Neuronal stem cell (in vitro differentiated cells): ENCODE measurements at regions not wholly inside any gene's neighbourhood (a gene's known extent, or its start where the extent isn't known, plus 50 kb on each side); places are given as distances from the start of the nearest gene placed in this dataset.

Experiments used
- DNase-seq: peaks from one replicate; pipeline ENCODE4 v3.0.0-alpha.2; 2013; ENCODE audit warnings: low spot score
- H2AFZ ChIP-seq: one replicate; pipeline ENCODE4 v1.6.1; 2013; ENCODE audit warnings: mild to moderate bottlenecking, low read length, inconsistent platforms
- H2AK5ac ChIP-seq: 2 replicates; pipeline ENCODE4 v1.6.1; 2013; ENCODE audit warnings: low read depth, mild to moderate bottlenecking, inconsistent platforms, low read length, moderate library complexity, mixed read lengths
- H2BK120ac ChIP-seq: 2 replicates; pipeline ENCODE4 v1.6.1; 2013; ENCODE audit warnings: low read depth, mild to moderate bottlenecking, inconsistent platforms, low read length, moderate library complexity, mixed read lengths
- H2BK12ac ChIP-seq: one replicate; pipeline ENCODE4 v1.6.1; 2013; ENCODE audit warnings: low read length, inconsistent platforms
- H2BK15ac ChIP-seq: 2 replicates; pipeline ENCODE4 v1.6.1; 2013; ENCODE audit warnings: mild to moderate bottlenecking, low read length, inconsistent platforms, mixed read lengths
- H2BK5ac ChIP-seq: one replicate; pipeline ENCODE4 v1.6.1; 2013; ENCODE audit warnings: inconsistent platforms, mild to moderate bottlenecking, low read length, moderate library complexity
- H3K14ac ChIP-seq: one replicate; pipeline ENCODE4 v1.6.1; 2013; ENCODE audit warnings: low read length, inconsistent platforms
- H3K18ac ChIP-seq: 2 replicates; pipeline ENCODE4 v1.6.1; 2013; ENCODE audit warnings: low read length, inconsistent platforms
- H3K23ac ChIP-seq: 2 replicates; pipeline ENCODE4 v1.6.1; 2013; ENCODE audit warnings: low read depth, mild to moderate bottlenecking, mixed read lengths, low read length, inconsistent platforms; ENCODE audit not compliant: poor library complexity
- H3K27ac ChIP-seq: replicated peaks from 3 replicates; pipeline ENCODE4 v1.5.1; 2013; ENCODE audit warnings: low read length, inconsistent platforms
- H3K27me3 ChIP-seq, 3 experiments: 2 replicates each; pipeline ENCODE4 v1.6.1; 2013; ENCODE audit warnings: low read length in 3 of 3, mild to moderate bottlenecking in 2 of 3, inconsistent platforms in 1 of 3, low read depth in 1 of 3, mixed read lengths in 1 of 3, moderate library complexity in 1 of 3; ENCODE audit not compliant: control insufficient read depth in 3 of 3, insufficient read depth in 3 of 3
- H3K36me3 ChIP-seq, 2 donors: replicated peaks in 1 of 2; 2 replicates each; pipeline ENCODE4 v1.6.1; 2013; ENCODE audit warnings: low read length in 2 of 2; ENCODE audit not compliant: control insufficient read depth in 2 of 2, insufficient read depth in 2 of 2
- H3K4ac ChIP-seq: 2 replicates; pipeline ENCODE4 v1.6.1; 2013; ENCODE audit warnings: inconsistent platforms, mild to moderate bottlenecking, low read length, moderate library complexity
- H3K4me1 ChIP-seq, 2 donors: 1 replicate in 1 of 2; 2 replicates in 1 of 2; pipeline ENCODE4 v1.6.1; 2013; ENCODE audit warnings: low read length in 2 of 2, low read depth in 1 of 2; ENCODE audit not compliant: control insufficient read depth in 2 of 2, insufficient read depth in 1 of 2
- H3K4me2 ChIP-seq: one replicate; pipeline ENCODE4 v1.6.1; 2013; ENCODE audit warnings: mild to moderate bottlenecking, low read length, inconsistent platforms; ENCODE audit not compliant: insufficient read depth, poor library complexity, severe bottlenecking
- H3K4me3 ChIP-seq, 2 donors: 2 replicates each; pipeline ENCODE4 v1.5.1; 2013; ENCODE audit warnings: low read length in 2 of 2, mild to moderate bottlenecking in 2 of 2, inconsistent platforms in 1 of 2, moderate library complexity in 1 of 2
- H3K79me1 ChIP-seq: one replicate; pipeline ENCODE4 v1.6.1; 2013; ENCODE audit warnings: low read depth, mild to moderate bottlenecking, inconsistent platforms, low read length, moderate library complexity
- H3K9ac ChIP-seq: one replicate; pipeline ENCODE4 v1.6.1; 2013; ENCODE audit warnings: mild to moderate bottlenecking, low read depth, low read length, inconsistent platforms; ENCODE audit not compliant: poor library complexity
- H3K9me3 ChIP-seq, 2 donors: replicated peaks in 1 of 2; 2 replicates each; pipeline versions ENCODE3 to v1.6.1; 2013; ENCODE audit warnings: low read length in 2 of 2, mild to moderate bottlenecking in 2 of 2, inconsistent platforms in 1 of 2, low read depth in 1 of 2, mixed read lengths in 1 of 2, moderate library complexity in 1 of 2; ENCODE audit not compliant: control insufficient read depth in 2 of 2, insufficient read depth in 1 of 2
- H4K8ac ChIP-seq: one replicate; pipeline ENCODE4 v1.6.1; 2013; ENCODE audit warnings: low read depth, mild to moderate bottlenecking, inconsistent platforms, low read length, moderate library complexity
- H4K91ac ChIP-seq: one replicate; pipeline ENCODE4 v1.6.1; 2013; ENCODE audit warnings: low read length, low read depth, mild to moderate bottlenecking, inconsistent platforms; ENCODE audit not compliant: poor library complexity
- WGBS, 2 donors: extraction: QIAGEN DNeasy Blood & Tissue Kit; methylation state at CpG; one replicate each; pipeline ENCODE4 v1.1.7; 2013; ENCODE audit warnings: missing lambda C conversion rate in 2 of 2, mixed read lengths in 1 of 2; ENCODE audit not compliant: insufficient read length in 2 of 2, insufficient replicate concordance in 1 of 2; ENCODE audit errors: extremely low coverage in 2 of 2; 5-methylcytosine and 5-hydroxymethylcytosine counted together

DNA sequence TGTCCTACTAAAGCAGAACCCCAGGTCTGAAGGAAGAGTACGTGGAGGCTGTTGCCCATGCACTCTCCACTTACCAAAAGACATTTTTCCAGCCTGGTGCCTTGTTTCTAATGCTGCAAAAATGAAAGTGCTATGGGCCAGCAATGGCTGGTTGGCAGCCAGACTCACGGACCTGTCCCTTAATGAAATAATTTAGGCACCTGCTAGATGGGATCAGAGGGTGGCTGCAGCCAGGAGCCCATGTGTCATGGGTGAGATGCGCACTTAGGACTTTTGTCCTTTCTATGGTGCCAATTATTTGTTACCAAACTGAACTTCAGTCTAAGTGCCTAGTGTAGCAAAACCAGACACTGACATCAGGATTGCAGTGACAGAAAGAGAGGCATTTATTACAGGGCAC is 276.3 kb downstream of the YTHDC2 start:
- H2BK5ac ChIP-seq: no peak overlapping the region
- H3K27me3 ChIP-seq: no peaks in the 10 kb centered on the region
- H3K14ac ChIP-seq: no peak overlapping the region
- H4K91ac ChIP-seq: no peak overlapping the region
- no peak overlapping the region for H3K18ac ChIP-seq
- H2BK120ac ChIP-seq: no peak overlapping the region
- no peak overlapping the region for H3K9ac ChIP-seq
- H3K23ac ChIP-seq: no peak overlapping the region
- H3K4ac ChIP-seq: no peak overlapping the region
- no peak overlapping the region for H3K4me2 ChIP-seq
- no peak overlapping the region for H4K8ac ChIP-seq
- no peak overlapping the region for H2AK5ac ChIP-seq
- H2BK12ac ChIP-seq: no peak overlapping the region
- no peaks in the 10 kb centered on the region for H3K36me3 ChIP-seq
- no CpG with 5 or more reads among the region's 3 CpGs for WGBS, 2 donors
- H3K9me3 ChIP-seq: peaks cover 0 to 1% of the 10 kb centered on the region in 2 donors
- no peak for DNase-seq
- no peaks in the 10 kb centered on the region for H3K79me1 ChIP-seq
- H2AFZ ChIP-seq: no peak overlapping the region
- no peak overlapping the region for H2BK15ac ChIP-seq
- H3K27ac ChIP-seq: no peak overlapping the region
- H3K4me1 ChIP-seq: no peaks in the 10 kb centered on the region
- no peak overlapping the region for H3K4me3 ChIP-seq

DNA sequence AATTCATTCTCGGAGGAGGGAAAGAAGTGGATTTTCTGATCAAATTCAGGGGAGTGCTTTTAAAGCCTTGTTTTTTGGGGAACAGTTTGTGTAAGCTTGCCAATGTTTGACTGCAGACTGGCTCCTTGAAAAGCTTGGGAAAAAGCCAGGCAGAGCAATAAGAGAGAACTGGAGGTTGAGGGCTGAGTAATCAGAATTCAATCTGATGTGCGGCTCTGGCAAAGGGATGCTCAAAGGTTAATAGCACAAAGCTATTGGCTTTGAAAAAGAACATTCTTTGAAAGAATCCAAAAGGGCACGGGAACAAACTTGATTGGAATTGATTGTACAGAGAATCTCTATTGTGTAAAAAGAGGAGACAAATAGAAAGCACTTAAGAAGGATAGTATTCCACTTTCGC is 279.3 kb downstream of the YTHDC2 start:
- H2AFZ ChIP-seq: no peak overlapping the region
- H2BK5ac ChIP-seq: no peak overlapping the region
- H2BK12ac ChIP-seq: no peak overlapping the region
- H4K8ac ChIP-seq: no peak overlapping the region
- no peak overlapping the region for H2BK120ac ChIP-seq
- DNase-seq: no peak
- no peak overlapping the region for H3K23ac ChIP-seq
- H4K91ac ChIP-seq: no peak overlapping the region
- H3K36me3 ChIP-seq: no peaks in the 10 kb centered on the region
- no peak overlapping the region for H3K4me3 ChIP-seq
- no peak overlapping the region for H3K27ac ChIP-seq
- WGBS, 2 donors: no CpG with 5 or more reads among the region's 4 CpGs
- H3K4me2 ChIP-seq: no peak overlapping the region
- no peak overlapping the region for H2BK15ac ChIP-seq
- H3K9ac ChIP-seq: no peak overlapping the region
- no peaks in the 10 kb centered on the region for H3K27me3 ChIP-seq
- no peak overlapping the region for H2AK5ac ChIP-seq
- H3K4me1 ChIP-seq: no peaks in the 10 kb centered on the region
- no peaks in the 10 kb centered on the region for H3K79me1 ChIP-seq
- no peak overlapping the region for H3K14ac ChIP-seq
- H3K9me3 ChIP-seq: peaks cover 0 to 1% of the 10 kb centered on the region in 2 donors
- H3K18ac ChIP-seq: no peak overlapping the region
- H3K4ac ChIP-seq: no peak overlapping the region

DNA sequence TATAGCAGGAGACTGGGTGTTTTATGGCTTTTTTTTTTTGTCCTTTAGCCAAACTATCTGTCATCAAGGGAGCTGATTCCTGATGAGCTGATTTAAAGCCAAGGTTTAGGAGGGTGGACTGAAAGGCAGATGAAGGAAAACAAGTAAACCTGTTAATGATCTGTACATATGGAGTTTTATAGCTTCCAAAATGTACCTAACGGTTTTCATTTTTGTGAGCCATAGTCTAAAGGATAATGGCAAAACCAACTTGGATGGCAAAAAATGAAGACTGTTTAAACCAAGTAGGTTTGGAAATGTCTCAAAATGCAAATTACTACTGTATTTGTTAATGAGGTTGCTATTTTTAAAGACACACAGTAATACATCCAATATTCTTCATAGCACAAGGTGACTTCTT is 281.5 kb downstream of the YTHDC2 start:
- Histone ChIP-seq H3K18ac (no peak overlapping the region), H2BK15ac (no peak overlapping the region), H3K36me3 (no peaks in the 10 kb centered on the region), H3K4me3 (no peak overlapping the region), H2BK120ac (no peak overlapping the region), H3K27ac (no peak overlapping the region), H3K4me1 (no peaks in the 10 kb centered on the region), H2AK5ac (no peak overlapping the region), H2BK5ac (no peak overlapping the region), H3K9ac (no peak overlapping the region), H4K91ac (no peak overlapping the region), H3K4me2 (no peak overlapping the region), H3K9me3 (peaks cover 0 to 1% of the 10 kb centered on the region in 2 donors), H3K23ac (no peak overlapping the region), H3K4ac (no peak overlapping the region), H3K14ac (no peak overlapping the region), H2BK12ac (no peak overlapping the region), H4K8ac (no peak overlapping the region), H3K27me3 (no peaks in the 10 kb centered on the region), H2AFZ (no peak overlapping the region), H3K79me1 (no peaks in the 10 kb centered on the region)
- no CpG with 5 or more reads among the region's 1 CpG for WGBS, 2 donors
- no peak for DNase-seq

DNA sequence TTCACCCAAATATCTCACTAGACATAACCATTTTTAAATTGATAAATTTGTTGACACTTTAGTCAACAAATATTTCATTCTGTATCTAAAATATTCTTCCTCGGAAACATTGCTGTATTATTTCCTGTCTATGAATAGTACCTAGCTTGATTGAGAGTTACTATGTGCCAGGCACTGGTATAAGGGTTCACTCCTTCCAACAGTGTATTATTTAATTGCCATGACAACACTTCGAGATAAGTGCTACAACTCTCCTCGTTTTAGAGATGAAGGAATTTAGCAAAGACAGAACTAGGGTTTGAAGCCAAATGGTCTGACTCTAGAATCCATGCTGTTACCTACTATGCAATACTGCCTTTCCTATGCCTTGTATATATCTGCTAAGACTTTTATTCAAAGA is 287.2 kb downstream of the YTHDC2 start:
- H2AFZ ChIP-seq: no peak overlapping the region
- H3K27ac ChIP-seq: no peak overlapping the region
- no peaks in the 10 kb centered on the region for H3K79me1 ChIP-seq
- no peaks in the 10 kb centered on the region for H3K9me3 ChIP-seq
- no peaks in the 10 kb centered on the region for H3K27me3 ChIP-seq
- peaks cover 0 to 3% of the 10 kb centered on the region in 2 donors for H3K4me1 ChIP-seq
- no peak overlapping the region for H4K91ac ChIP-seq
- H2BK12ac ChIP-seq: no peak overlapping the region
- no CpG with 5 or more reads among the region's 3 CpGs for WGBS, 2 donors
- H2AK5ac ChIP-seq: no peak overlapping the region
- no peak for DNase-seq
- no peak overlapping the region for H3K4me3 ChIP-seq
- no peak overlapping the region for H3K23ac ChIP-seq
- no peak overlapping the region for H3K18ac ChIP-seq
- no peak overlapping the region for H2BK5ac ChIP-seq
- no peak overlapping the region for H3K9ac ChIP-seq
- no peak overlapping the region for H3K14ac ChIP-seq
- no peak overlapping the region for H2BK120ac ChIP-seq
- H4K8ac ChIP-seq: no peak overlapping the region
- no peaks in the 10 kb centered on the region for H3K36me3 ChIP-seq
- no peak overlapping the region for H3K4me2 ChIP-seq
- H2BK15ac ChIP-seq: no peak overlapping the region
- H3K4ac ChIP-seq: no peak overlapping the region
